GM20431 (cell line): ENCODE measurements at regions not wholly inside any gene's neighbourhood (a gene's known extent, or its start where the extent isn't known, plus 50 kb on each side); places are given as distances from the start of the nearest gene placed in this dataset.

ENCODE experiments used
- in situ Hi-C: fragments of 300-500 bp; cut with MseI, MboI; formaldehyde crosslinking; loops from one replicate; pipeline ENCODE4 v1.15.0; 2020; ENCODE audit warnings: low sequenced_read_pairs; ENCODE audit not compliant: unreplicated experiment

DNA sequence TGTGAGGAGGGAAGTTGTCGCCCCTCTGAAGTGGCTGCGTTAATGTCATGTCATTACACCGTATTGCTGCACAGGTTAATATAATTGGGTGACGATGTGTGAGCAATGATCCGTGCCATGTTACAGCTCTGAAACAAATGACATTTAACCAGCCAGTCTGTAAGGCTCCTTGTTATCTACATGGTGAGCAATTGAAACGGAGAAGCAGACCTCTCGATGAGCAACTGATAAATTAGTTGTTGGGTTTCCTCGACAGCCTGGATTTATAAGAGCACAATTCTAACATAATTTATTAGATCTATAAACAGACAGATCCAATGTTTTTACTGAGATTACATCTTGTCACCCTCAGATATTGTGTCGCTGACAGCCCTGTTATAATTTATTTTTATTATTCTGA, 49.9 kb upstream of the MAFB start:
- in situ Hi-C loops, result no loop called here

DNA sequence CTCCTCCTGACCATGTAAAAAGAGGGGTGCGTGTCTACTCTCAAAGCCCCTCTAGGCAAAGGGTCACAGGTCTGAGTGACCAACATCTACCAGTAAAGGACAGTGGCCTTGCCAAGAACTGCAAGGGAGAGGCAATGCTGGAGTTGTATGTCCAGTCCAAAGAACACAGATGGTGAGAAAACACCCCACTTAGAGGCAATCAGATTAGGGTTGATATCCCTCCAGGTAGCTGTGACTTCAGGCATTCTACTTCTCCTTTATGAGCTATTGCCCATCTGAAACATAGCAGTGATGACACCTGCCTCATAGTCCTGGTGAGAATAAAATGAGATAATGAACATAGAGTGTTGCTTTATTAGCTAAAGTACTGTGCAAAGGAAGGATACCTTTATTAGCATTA, 50.8 kb upstream of the MAFB start:
- in situ Hi-C loops, result no loop called here

DNA sequence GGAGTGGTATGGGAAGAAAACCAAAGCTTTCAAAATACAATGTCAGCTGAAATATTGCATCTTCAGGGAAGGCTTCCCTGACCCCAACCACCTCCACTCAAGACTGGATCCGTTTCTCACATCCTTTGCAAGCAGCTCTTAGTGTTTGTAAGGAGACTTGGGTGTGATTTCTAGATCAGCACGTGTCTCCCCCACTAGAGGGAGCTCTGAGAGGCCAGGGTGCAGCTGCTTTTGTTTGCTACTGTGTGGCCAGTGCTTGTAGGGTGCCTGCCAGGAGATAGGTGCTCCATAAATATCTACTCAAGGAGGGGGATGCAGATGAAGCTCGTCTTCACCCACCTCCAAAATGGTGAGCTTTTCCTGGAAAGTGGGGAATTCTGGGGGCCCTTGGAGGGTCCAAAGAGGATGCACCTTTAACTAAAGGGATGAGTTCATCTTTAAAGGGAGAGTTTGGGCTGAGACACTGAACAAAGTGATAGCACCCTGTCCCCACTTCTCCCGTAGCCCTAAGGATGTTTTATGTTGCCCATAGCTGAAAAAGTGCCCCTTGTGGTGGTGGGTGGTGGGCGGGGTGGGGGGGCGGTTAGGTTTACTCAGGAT, 52.6 kb upstream of the MAFB start:
- in situ Hi-C loops, result no loop called here

DNA sequence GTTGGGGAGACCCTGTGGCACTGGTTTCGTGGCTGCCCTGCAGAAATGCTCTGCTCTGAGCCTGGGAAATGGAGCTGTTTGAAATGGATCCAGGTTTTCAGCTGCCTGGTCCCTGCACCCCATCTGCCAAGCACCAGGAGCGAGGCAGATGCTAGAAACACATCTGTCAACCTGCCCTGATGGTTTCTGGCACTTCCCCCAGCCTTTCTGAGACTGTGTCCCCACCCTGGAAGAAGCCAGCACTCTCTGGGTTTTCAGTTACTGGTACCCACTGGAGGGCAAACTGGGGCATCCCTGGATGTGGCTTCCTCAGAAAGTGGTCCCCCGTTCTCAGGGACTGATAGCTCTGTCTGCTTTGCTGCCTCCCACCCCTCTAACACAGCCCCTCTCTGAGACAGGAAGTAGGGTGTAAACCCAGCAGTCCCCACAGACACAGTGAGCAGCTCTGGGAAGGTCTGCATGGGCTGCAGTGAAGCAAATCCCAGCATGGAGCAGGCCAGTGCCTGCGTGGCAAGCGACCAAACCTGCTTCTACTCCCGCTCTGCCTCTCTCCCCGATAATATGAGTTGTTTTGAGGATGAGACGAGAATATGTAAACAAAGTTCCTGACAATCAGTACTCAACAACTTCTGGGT, 54.2 kb upstream of the MAFB start:
- in situ Hi-C loops, result no loop called here

DNA sequence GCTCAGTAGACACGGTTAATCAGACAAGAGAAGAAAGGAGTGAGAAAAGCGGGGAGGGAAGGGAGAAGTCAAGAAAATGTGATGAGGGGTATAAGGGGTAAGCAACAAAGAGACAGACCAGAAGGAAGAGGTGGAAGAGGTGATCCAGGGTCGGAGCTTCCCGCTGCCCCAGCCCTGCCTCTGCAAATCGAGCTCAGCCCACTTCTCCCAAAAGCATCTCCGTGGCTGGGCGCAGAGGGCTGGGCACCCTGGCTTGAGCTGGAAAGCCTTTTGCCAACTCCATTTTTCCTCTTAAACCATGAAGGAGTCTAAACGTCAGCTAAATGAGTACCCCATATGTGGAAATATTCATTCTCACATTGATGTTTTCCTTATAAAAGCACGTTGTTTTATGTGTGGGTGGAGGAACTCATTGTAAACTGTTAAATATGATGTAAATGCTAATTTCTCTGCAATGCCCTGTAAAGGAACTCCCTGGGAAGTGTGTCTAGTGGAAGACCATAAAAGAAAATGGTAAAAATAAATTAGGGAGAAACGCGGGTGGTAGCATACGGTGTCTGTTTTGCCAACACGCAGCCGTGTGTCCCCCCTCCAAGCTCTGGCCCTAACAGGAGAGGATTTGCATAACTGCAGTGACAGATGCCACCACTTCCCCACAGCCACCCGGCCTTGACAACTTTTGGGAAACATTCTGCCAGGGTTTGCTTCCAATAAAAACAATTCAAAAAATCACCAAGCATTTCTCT, 55.2 kb upstream of the MAFB start:
- in situ Hi-C loops, result no loop called here

DNA sequence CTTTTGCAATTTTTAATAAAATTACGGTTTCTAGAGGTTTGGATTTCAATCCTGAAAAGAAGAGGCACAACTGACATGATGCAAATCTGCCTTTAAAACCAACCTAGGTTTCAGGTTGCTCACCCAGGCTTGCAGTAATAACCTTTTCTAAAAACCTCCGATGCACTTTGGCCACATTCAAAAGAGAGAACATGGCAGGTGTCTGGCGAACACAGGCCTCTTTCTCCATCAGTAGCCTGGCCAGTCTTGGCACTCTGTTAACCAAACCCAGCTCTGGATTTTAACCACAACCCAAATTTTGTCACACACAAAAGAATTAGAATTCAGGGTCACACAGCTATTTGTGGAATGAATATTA, 55.8 kb upstream of the MAFB start:
- in situ Hi-C loops, result no loop called here

DNA sequence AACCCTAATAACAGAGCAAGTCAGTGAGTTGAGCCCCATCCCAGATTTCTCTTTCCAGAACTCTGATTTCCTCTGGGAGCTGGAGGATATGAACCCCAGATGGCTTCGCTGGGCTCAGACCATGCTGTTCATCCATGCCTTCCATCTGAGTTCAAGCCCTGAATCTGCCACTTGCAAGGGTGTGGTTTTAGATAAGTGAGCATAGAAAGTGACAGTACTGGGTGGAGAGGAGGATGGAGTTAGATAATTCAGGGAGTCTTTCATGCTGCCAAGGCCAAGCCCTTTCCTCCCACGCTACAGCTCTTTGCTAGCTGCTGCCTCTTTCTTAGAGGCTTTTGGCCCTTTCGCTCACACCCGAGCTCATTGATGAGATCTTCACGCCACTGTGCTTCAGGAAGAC, 57.2 kb upstream of the MAFB start:
- in situ Hi-C loops, result no loop called here

DNA sequence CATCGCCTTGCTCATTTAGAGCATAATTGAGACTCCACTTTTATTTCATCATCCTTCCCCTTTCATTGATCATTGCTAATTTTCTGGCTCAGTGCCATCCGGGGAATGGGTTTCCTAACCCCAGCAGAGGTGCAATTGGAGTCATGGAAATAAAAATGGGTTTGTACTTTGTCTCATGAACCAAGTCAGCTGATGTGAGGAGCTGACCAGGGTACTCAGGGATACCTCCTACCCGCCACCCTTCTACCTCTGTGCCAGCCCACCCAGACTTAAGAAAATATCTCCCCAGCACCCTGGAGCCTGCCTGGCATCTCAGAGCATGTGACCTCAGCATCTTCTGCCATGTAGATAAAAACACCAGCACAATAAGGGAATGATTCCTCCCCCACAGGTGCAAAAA, 59.1 kb upstream of the MAFB start:
- in situ Hi-C loops, result no loop called here

DNA sequence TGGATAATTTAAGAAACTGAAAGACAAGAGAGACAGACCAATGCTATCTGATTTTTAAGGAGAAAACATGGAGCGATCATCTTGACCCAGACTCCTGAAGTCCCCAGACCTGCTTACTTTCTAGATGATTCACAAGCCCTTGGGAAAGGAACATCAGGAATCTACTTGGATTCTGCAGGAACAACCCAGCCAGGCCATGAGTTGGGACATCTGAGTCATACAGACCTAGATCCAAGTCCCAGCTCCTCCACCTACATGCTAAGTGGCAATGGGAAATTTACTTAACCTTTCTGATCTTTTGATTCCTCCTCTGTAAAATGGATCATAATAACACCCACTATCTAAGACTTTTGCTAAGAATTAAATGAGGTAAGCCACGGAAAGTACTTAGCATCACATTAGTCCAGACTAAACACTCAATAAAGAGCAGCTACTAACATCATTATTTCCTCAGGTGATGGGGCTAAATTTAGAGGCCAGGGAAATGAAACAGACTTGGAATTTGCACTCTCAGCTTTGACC, 61.0 kb upstream of the MAFB start:
- in situ Hi-C loops, result no loop called here

DNA sequence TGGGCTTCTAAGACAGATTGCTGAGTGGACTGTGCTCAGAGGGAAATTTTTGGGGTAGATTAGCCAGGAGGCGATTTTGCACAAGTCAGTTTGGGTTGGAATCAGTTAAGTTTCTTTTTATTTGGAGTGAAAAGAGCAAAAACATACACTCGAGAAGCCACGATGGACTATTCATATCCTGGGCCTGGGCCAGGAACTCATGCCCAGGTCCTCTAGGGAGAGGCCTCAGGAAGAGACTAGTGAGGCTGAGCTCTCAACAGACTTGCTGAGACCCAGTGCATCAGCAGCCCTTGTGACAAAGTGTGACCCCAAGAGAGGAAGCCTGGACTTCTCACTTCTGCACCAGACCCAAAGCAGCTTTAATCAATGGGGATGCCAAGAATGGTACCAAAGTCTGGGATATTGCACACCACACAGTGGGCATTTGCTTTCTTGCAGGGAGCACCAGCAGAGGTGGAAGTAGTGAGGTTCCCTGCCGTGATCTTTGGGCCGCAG, 61.6 kb upstream of the MAFB start:
- in situ Hi-C loops, result no loop called here

DNA sequence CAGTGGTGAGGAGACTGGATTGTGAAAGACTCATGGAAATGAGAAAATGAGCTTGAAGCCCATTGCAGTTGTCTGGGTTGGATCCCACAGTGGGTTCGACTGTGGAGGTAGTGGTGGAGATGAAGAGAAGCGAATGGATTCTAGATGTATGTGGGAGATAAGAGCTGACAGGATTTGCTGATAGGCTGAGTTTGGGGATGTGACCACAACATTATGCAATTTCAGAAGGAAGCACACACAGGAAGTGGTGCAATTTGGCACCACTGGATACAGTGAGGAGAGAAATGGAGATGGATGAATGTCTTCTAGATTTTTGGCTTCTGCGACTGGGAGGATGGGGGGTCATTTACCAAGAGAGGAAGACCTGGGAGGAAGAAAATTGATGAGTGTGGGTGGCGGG, 64.4 kb upstream of the MAFB start:
- in situ Hi-C loops, result no loop called here

DNA sequence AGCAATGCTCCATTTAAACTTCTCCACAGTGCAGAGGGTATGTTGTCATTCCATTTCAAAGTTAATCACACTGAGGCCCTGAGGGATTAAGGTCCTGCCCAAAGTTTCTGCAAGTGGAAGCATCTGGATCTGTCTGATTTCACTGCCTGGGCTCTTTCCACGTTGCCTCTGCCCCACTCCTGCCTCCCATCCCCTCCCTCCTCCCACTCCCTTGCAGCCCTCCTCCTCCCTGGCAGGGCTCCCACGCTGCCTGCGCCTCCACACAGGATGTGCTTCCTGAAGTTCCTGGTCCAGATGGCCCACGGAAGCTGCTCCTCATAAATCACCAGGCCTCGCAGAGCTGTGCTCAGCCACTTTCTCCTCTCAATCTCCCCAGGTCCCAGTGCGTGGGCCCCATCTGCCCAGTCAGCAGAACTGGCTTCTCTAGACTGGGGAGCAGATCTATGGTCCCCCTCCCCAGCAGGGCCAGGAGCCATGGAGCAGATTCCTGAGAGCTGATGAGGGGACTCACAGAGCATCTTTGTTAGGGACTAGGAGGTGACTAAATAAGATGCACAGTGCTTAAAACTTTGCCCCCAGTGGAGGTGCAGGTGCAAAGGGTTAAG, 65.4 kb upstream of the MAFB start:
- in situ Hi-C loops, result no loop called here

DNA sequence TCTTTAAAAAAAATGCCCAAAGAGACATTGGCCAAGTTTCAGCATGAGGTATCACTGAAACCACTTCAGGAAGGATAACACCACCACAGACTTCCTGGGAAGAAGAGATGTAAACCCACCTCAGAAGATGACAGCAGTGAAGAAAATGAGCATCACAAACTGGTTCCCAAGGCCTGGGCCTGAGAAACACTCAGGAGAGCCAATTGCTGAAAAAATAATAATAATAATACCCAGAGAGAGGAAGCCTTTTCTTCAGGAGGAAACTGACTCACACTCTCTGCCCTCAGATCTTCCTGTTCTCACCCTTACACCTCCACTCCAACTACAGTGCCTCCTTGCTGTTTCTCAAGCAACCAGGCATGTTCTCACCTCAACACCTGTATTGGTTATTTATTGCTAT, 68.1 kb upstream of the MAFB start:
- in situ Hi-C loops, result no loop called here

DNA sequence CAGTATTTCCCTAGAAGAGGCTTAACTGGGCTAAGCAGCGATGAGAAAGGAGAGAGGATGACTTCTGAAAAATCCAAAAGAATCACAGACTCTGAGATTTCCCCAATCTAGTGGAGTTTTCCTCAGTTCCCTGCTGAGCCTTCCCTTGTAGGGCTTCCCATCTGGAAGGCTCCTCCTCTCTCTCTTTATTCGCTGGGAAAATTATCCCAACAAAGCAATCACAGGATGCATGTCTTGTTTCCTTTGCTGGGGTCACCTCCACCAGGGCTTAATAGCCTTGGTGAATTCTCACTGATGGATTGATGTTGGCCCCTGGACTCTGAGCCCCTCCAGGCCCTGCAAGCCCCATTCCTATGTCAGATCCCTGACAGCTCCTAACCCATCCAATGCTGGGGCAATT, 69.8 kb upstream of the MAFB start:
- in situ Hi-C loops, result no loop called here

DNA sequence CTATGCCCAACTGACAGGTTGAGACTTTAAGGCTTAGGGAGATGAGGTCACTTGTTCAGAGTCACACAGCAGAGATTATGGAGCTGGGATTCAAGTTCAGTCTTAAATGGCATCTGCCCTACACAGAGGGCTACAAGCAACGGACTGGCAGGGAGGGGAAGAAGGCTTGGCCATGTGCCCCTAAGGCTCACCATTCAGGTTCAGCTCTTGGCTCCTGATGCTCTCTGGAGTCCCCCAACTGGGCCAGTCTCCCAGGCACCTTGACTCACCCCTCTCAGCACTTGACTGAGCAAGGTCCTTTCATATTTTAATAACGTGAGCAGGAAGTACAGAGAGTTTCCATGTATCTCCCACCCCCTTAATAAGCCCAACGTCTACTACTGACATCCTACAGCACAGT, 71.4 kb upstream of the MAFB start:
- in situ Hi-C loops, result no loop called here

DNA sequence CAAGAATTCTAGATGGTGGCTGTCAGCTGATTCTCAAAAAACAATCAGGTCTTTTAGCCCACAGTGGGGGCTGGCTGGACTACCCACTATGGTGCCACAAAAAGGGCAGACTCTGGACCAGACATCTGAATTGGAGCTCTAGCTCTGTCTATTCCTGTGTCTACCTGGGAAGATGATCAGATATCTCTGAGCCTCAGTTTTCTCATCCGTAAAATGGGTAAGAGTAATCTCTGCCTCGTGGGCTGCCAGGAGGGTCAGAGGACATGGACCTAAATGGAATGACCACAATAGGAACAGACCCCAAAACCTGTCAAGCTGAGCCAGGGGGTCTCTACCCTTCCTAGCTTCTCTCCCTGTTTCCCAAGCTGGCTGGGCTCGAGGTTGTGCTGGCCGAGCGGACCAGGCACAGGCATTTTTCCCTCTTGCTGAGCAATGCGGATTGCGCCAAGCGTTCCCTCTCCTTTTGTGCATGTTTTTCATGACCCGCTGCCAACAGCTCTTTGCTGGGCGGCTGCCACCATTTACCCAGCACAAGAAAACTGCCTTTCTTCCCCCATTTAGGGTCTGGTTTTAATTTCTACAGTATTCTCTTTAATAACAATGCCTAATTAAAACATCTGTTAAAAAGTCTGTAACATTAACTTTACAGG, 74.7 kb upstream of the MAFB start:
- in situ Hi-C loops, result no loop called here

DNA sequence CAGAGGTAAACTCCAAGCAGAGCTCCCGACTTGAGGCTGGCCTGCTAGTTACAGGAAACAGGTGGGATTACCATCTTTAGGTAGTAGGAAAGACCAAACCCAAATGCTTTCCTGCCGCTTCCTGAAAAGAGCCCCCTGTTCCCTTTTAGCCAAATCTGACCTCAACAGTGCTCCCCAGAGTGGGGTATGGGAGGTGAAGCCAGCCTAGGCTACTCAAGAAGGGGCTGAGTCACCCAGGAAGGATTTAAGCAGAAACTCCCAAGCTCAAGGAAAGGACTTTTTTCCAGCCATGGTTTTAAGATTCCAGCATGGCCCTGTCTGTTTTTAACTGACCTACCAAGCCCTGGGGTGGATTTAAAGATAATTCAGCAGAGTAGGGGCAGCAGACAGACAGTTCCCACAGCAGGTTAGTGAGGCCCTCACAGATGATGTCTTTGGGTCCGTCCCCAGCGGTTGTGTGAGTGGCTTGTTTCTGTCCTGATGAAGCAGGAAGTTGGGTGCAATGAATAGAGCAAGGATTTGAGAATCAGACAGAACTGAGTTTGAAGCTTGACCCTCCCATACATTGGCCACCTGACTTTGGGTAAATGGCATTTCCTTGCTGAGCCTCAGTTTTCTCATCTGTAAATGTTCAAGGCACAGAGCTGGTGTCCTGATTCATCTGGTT, 76.9 kb upstream of the MAFB start:
- in situ Hi-C loops, result no loop called here

DNA sequence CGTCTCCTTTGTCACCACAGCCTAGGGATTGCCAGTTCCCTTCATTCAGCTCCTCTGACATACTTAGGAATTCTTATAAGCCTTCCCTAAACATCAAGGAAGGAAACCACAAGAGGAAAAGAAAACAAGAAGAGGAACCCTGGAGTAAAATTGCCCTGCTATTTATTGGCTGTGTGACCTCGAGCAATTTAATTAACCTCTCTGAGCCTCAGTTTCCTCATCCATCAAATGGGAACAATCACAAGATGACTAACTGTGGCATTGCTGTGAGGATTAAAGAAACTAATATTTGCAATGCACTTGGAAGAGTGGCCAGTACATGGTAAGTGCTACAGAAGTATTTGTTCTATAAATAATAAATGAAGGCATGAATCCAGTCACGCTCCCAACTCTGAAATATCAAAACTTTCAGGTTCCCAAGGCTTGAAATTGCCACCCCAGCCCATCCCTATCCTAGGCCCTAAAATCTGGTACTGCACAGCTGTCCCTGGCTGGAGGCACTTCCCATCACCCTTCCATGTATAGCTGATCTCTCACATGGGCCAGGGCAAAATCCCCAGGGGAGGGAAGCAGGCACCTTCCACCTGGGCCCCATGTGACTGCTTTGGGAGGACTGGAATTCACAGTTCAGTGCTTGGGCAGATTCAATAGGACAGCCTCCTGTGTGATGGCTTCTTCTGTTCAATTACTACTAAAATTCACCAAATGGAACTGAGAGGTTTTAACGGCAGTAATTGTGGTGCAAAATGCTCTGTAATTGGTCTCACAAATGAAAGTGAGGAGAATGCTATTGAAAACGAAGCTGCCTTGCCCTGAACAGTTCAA, 78.0 kb upstream of the MAFB start:
- in situ Hi-C loops, result no loop called here

DNA sequence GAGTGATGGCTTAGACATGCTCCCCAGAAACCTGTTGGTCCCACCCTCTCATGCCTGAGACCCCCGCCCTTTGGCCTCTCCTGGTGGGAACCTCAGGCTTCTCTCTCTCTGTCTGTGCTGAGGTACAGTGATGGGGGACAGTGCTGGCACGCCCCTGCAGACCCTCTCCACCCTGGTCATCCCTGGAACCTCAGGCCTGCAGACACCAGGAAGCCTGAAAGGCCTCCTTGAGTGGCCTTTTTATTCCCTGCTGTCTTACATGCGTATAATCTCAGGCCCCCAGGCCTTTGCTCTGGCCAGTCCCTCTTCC, 78.5 kb upstream of the MAFB start:
- in situ Hi-C loops, result no loop called here
